Erythroblast (primary cell): ENCODE measurements at regions not wholly inside any gene's neighbourhood (a gene's known extent, or its start where the extent isn't known, plus 50 kb on each side); places are given as distances from the start of the nearest gene placed in this dataset.

Source experiments
- GATA1 ChIP-seq: IDR thresholded peaks from 2 replicates; pipeline ENCODE4 v1.6.1; 2011; ENCODE audit warnings: low read depth, mild to moderate bottlenecking, control low read depth, low read length, moderate library complexity
- POLR2A ChIP-seq: IDR thresholded peaks from 2 replicates; pipeline ENCODE4 v1.6.1; 2011; ENCODE audit warnings: mild to moderate bottlenecking, low read length

DNA sequence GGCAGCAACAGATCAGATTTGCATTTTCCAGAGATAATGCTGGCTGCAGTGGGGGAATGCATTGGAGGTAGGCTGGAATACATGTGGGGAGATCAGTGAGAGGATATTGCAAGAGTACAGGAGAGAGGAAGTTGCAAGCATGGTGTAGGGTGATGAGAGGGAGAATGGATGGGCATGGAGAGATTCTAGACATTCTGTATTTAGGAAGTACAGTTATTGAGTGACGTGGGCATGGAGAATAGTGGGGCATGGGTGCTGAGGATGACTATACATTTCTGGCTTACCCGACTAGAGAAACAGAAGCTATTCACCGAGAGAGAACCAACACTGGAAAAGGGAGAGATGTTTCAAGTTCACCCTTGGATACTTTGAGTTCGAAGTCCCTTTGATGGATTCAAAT lies 116.9 kb upstream of the SVIL start:
- TF ChIP-seq POLR2A = no peak
- TF ChIP-seq GATA1 = no peak
